SK-N-SH treated with all-trans-retinoic acid at 6 μM for 48 hours (cell line): ENCODE measurements at regions not wholly inside any gene's neighbourhood (a gene's known extent, or its start where the extent isn't known, plus 50 kb on each side); places are given as distances from the start of the nearest gene placed in this dataset.

Experiments used
- ARNTL ChIP-seq: fragments of 450-650 bp; formaldehyde crosslinking; IDR thresholded peaks from 2 replicates; pipeline ENCODE4 v1.5.0; 2020; ENCODE audit warnings: low read depth, mild to moderate bottlenecking, moderate library complexity, borderline replicate concordance
- BACH2 ChIP-seq: fragments of 250-450 bp; sonication (Bioruptor Pico); IDR thresholded peaks from 2 replicates; pipeline ENCODE4 v1.9.0; 2021; ENCODE audit warnings: mild to moderate bottlenecking, borderline replicate concordance
- ISL1 ChIP-seq: fragments of 250-450 bp; sonication (Bioruptor Pico); IDR thresholded peaks from 2 replicates; pipeline ENCODE4 v2.1.2; 2022; ENCODE audit warnings: mild to moderate bottlenecking, moderate library complexity
- RARB ChIP-seq: fragments of 250-450 bp; sonication (Bioruptor Pico); IDR thresholded peaks from 2 replicates; pipeline ENCODE4 v1.8.0; 2021; ENCODE audit warnings: mild to moderate bottlenecking, moderate library complexity
- SNAI2 ChIP-seq: fragments of 250-450 bp; sonication (Bioruptor Pico); IDR thresholded peaks from 2 replicates; pipeline ENCODE4 v1.5.0; 2020; ENCODE audit warnings: mild to moderate bottlenecking, moderate library complexity
- TOX ChIP-seq: fragments of 250-450 bp; sonication (Bioruptor Pico); IDR thresholded peaks from 2 replicates; pipeline ENCODE4 v1.8.0; 2021; ENCODE audit warnings: mild to moderate bottlenecking, moderate library complexity, borderline replicate concordance
- ZC3H10 ChIP-seq: fragments of 250-450 bp; sonication (Bioruptor Pico); IDR thresholded peaks from 2 replicates; pipeline ENCODE4 v1.5.1; 2021; ENCODE audit warnings: mild to moderate bottlenecking, moderate library complexity
- ZFP3 ChIP-seq: fragments of 250-450 bp; sonication (Bioruptor Pico); IDR thresholded peaks from 2 replicates; pipeline ENCODE4 v1.5.0; 2020; ENCODE audit warnings: mild to moderate bottlenecking, moderate library complexity
- ZFP30 ChIP-seq: fragments of 450-650 bp; formaldehyde crosslinking; IDR thresholded peaks from 2 replicates; pipeline ENCODE4 v1.5.0; 2022; ENCODE audit warnings: mild to moderate bottlenecking, moderate library complexity
- TF ChIP-seq, protein P1 (sequence below): fragments of 250-450 bp; sonication (Bioruptor Pico); IDR thresholded peaks from 2 replicates; pipeline ENCODE4 v1.5.1; 2020; ENCODE audit warnings: low read depth, mild to moderate bottlenecking, moderate library complexity

DNA sequence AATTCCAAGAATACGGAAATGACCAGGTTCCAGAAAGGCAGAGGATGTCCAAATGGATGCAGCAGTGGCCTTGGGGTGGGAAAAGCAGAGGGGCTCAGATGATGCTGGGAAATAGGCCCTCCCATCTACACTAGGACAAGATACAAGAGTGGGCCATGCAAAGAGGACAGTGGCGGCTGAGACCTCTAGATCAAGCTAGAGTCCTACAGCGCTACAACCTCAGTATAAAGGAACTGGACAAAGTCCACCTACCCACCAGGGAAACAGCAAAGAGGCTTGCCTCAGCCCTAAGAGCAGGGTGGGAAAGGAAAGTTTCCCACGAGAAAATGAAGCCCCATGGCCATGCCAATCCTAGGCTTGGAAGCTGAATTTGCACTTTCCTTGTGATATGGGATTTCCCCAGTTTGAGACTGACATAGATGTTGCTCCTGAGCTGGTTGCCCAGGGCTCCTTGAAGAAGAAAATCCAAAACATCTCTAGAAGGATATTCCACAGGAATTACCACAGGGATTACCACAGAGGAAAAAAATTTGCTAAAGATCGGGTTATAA is 282.2 kb downstream of the MREG start:
- TF ChIP-seq ZFP3 (CRISPR knock-in tag) (no peak), ZC3H10 (no peak), RARB (CRISPR knock-in tag) (no peak), ZFP30 (CRISPR knock-in tag) (no peak), ISL1 (no peak), BACH2 (CRISPR knock-in tag) (no peak), SNAI2 (CRISPR knock-in tag) (no peak), TOX (no peak), ARNTL (CRISPR knock-in tag) (no peak)
- TF ChIP-seq, protein P1, sequence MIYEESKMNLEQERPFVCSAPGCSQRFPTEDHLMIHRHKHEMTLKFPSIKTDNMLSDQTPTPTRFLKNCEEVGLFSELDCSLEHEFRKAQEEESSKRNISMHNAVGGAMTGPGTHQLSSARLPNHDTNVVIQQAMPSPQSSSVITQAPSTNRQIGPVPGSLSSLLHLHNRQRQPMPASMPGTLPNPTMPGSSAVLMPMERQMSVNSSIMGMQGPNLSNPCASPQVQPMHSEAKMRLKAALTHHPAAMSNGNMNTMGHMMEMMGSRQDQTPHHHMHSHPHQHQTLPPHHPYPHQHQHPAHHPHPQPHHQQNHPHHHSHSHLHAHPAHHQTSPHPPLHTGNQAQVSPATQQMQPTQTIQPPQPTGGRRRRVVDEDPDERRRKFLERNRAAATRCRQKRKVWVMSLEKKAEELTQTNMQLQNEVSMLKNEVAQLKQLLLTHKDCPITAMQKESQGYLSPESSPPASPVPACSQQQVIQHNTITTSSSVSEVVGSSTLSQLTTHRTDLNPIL (CRISPR knock-in tag) = no peak
